HUES6 (cell line): ENCODE measurements at regions not wholly inside any gene's neighbourhood (a gene's known extent, or its start where the extent isn't known, plus 50 kb on each side); places are given as distances from the start of the nearest gene placed in this dataset.

Source experiments
- H3K27ac ChIP-seq: 2 replicates; pipeline ENCODE4 v1.7.0; 2013; ENCODE audit warnings: low read depth, mild to moderate bottlenecking, low read length, inconsistent platforms
- H3K27me3 ChIP-seq: 2 replicates; pipeline ENCODE4 v1.6.1; 2013; ENCODE audit warnings: low read length; ENCODE audit not compliant: control insufficient read depth, insufficient read depth
- H3K36me3 ChIP-seq: 2 replicates; pipeline ENCODE4 v1.6.1; 2013; ENCODE audit warnings: low read length; ENCODE audit not compliant: control insufficient read depth, insufficient read depth
- H3K4me1 ChIP-seq: 2 replicates; pipeline ENCODE4 v1.6.1; 2013; ENCODE audit warnings: low read length; ENCODE audit not compliant: control insufficient read depth, insufficient read depth
- H3K4me3 ChIP-seq: 2 replicates; pipeline ENCODE4 v1.5.1; 2013; ENCODE audit warnings: low read depth, low read length
- H3K9ac ChIP-seq: one replicate; pipeline ENCODE4 v1.6.1; 2013; ENCODE audit warnings: mild to moderate bottlenecking, low read length
- H3K9me3 ChIP-seq: 2 replicates; pipeline ENCODE4 v1.6.1; 2013; ENCODE audit warnings: low read depth, low read length; ENCODE audit not compliant: control insufficient read depth, insufficient read depth

- Histone ChIP-seq H3K9ac (no peak overlapping the region), H3K4me1 (peaks cover 27% of the 10 kb centered on the region), H3K27me3 (no peaks in the 10 kb centered on the region; the same call in 1 of the 2 replicates), H3K9me3 (no peaks in the 10 kb centered on the region), H3K36me3 (no peaks in the 10 kb centered on the region), H3K4me3 (no peak overlapping the region), H3K27ac (0 out of 2 replicates have a peak overlapping the region, but pooled peaks have one; percentile 15)
These were observed 436.9 kb downstream of the PRDM2 start for GRCh38 chr1:14136881-14137280.

GRCh38 chr1:14137411-14138134, 437.6 kb downstream of the PRDM2 start:
- Histone ChIP-seq H3K4me1 (peaks cover 27% of the 10 kb centered on the region), H3K4me3 (no peak overlapping the region), H3K36me3 (no peaks in the 10 kb centered on the region), H3K9ac (no peak overlapping the region), H3K27me3 (peaks cover 4% of the 10 kb centered on the region; the same call in 1 of the 2 replicates), H3K27ac (no peak overlapping the region), H3K9me3 (no peaks in the 10 kb centered on the region)

GRCh38 chr1:14138135-14138506, 438.1 kb downstream of the PRDM2 start:
- H3K9me3 ChIP-seq: no peaks in the 10 kb centered on the region
- H3K4me3 ChIP-seq: no peak overlapping the region
- peaks cover 4% of the 10 kb centered on the region; the same call in 1 of the 2 replicates for H3K27me3 ChIP-seq
- no peak overlapping the region for H3K9ac ChIP-seq
- H3K36me3 ChIP-seq: no peaks in the 10 kb centered on the region
- no peak overlapping the region for H3K27ac ChIP-seq
- H3K4me1 ChIP-seq: peaks cover 27% of the 10 kb centered on the region

- H3K9me3 ChIP-seq: no peaks in the 10 kb centered on the region
- H3K4me1 ChIP-seq: peaks cover 27% of the 10 kb centered on the region
- H3K27ac ChIP-seq: no peak overlapping the region
- H3K36me3 ChIP-seq: no peaks in the 10 kb centered on the region
- no peak overlapping the region for H3K4me3 ChIP-seq
- peaks cover 4% of the 10 kb centered on the region; the same call in 1 of the 2 replicates for H3K27me3 ChIP-seq
- H3K9ac ChIP-seq: no peak overlapping the region
These were observed 438.7 kb downstream of the PRDM2 start for GRCh38 chr1:14138687-14139086.

- Histone ChIP-seq H3K36me3 (no peaks in the 10 kb centered on the region), H3K27me3 (peaks cover 4% of the 10 kb centered on the region; the same call in 1 of the 2 replicates), H3K9ac (no peak overlapping the region), H3K4me3 (no peak overlapping the region), H3K27ac (no peak overlapping the region), H3K9me3 (no peaks in the 10 kb centered on the region), H3K4me1 (peaks cover 15% of the 10 kb centered on the region)
These were observed 440.9 kb downstream of the PRDM2 start for GRCh38 chr1:14140831-14141401.

GRCh38 chr1:14141656-14142055, 441.7 kb downstream of the PRDM2 start:
- peaks cover 8% of the 10 kb centered on the region for H3K4me1 ChIP-seq
- no peak overlapping the region for H3K9ac ChIP-seq
- H3K27me3 ChIP-seq: peaks cover 4% of the 10 kb centered on the region; the same call in 1 of the 2 replicates
- no peak overlapping the region for H3K4me3 ChIP-seq
- no peaks in the 10 kb centered on the region for H3K36me3 ChIP-seq
- no peak overlapping the region for H3K27ac ChIP-seq
- H3K9me3 ChIP-seq: no peaks in the 10 kb centered on the region

- Histone ChIP-seq H3K4me3 (no peak overlapping the region), H3K9me3 (no peaks in the 10 kb centered on the region), H3K27me3 (peaks cover 4% of the 10 kb centered on the region; the same call in 1 of the 2 replicates), H3K36me3 (no peaks in the 10 kb centered on the region), H3K9ac (no peak overlapping the region), H3K4me1 (no peaks in the 10 kb centered on the region), H3K27ac (no peak overlapping the region)
These were observed 442.6 kb downstream of the PRDM2 start for GRCh38 chr1:14142397-14143100.

- Histone ChIP-seq H3K4me1 (no peaks in the 10 kb centered on the region), H3K27ac (no peak overlapping the region), H3K27me3 (peaks cover 4% of the 10 kb centered on the region; the same call in 1 of the 2 replicates), H3K9ac (no peak overlapping the region), H3K36me3 (no peaks in the 10 kb centered on the region), H3K4me3 (no peak overlapping the region), H3K9me3 (no peaks in the 10 kb centered on the region)
These were observed 443.8 kb downstream of the PRDM2 start for GRCh38 chr1:14143777-14144176.

- Histone ChIP-seq H3K9ac (no peak overlapping the region), H3K27me3 (no peaks in the 10 kb centered on the region), H3K4me1 (no peaks in the 10 kb centered on the region), H3K36me3 (no peaks in the 10 kb centered on the region), H3K9me3 (no peaks in the 10 kb centered on the region), H3K27ac (no peak overlapping the region), H3K4me3 (no peak overlapping the region)
These were observed 448.5 kb downstream of the PRDM2 start for GRCh38 chr1:14148526-14148925.

- Histone ChIP-seq H3K9me3 (no peaks in the 10 kb centered on the region), H3K27ac (no peak overlapping the region), H3K36me3 (no peaks in the 10 kb centered on the region), H3K4me3 (no peak overlapping the region), H3K27me3 (no peaks in the 10 kb centered on the region), H3K9ac (no peak overlapping the region), H3K4me1 (no peaks in the 10 kb centered on the region)
These were observed 449.1 kb upstream of the KAZN start for GRCh38 chr1:14149431-14149830.

- 0 out of 2 replicates have a peak, but pooled peaks cover 4% of the 10 kb centered on the region for H3K9me3 ChIP-seq
These were observed 441.9 kb upstream of the KAZN start for GRCh38 chr1:14156543-14156942.

More at GRCh38 chr1:14156543-14156942, 441.9 kb upstream of the KAZN start:
- Histone ChIP-seq H3K9ac (no peak overlapping the region), H3K27ac (no peak overlapping the region), H3K4me3 (no peak overlapping the region), H3K36me3 (no peaks in the 10 kb centered on the region), H3K27me3 (no peaks in the 10 kb centered on the region; the same call in 1 of the 2 replicates), H3K4me1 (no peaks in the 10 kb centered on the region)
